Stimulated activated CD4-positive, alpha-beta T cell treated with anti-CD3 and anti-CD28 coated beads, Interleukin-1b, Interleukin-23, amount 100 ng/mL, for 24 hours (primary cell): ENCODE measurements at regions not wholly inside any gene's neighbourhood (a gene's known extent, or its start where the extent isn't known, plus 50 kb on each side); places are given as distances from the start of the nearest gene placed in this dataset.

Source experiments
- DNase-seq, 4 experiments: peaks; one replicate each; pipeline ENCODE4 v3.0.0-alpha.2; 2020; ENCODE audit warnings: low read depth in 4 of 4, low spot score in 1 of 4

- no peak for DNase-seq
These were observed 1019.5 kb upstream of the MAP3K7 start for GRCh38 chr6:91606148-91606901.

GRCh38 chr6:91600561-91600960 lies 1013.7 kb upstream of the MAP3K7 start:
- no peak for DNase-seq

DNA sequence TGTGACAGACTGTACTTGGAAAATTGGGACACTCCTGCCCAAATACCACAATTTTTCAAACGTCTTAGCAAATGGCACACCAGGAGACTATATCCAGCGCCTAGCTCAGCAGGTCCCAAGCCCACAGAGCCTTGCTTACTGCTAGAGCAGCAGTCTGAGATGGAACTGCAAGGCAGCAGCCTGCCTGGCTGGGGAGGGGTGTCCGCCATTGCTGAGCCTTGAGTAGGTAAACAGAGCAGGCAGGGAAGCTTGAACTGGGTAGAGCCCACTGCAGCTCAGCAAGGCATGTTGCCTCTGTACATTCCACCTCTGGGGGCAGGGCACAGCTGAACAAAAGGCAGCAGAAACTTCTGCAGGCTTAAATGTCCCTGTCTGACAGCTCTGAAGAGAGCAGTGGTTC lies 1003.3 kb upstream of the MAP3K7 start:
- no peak for DNase-seq

- no peak for DNase-seq
These were observed 993.8 kb upstream of the MAP3K7 start for GRCh38 chr6:91580635-91581034.

- DNase-seq: no peak
These were observed 988.2 kb upstream of the MAP3K7 start for GRCh38 chr6:91575032-91575431.

DNA sequence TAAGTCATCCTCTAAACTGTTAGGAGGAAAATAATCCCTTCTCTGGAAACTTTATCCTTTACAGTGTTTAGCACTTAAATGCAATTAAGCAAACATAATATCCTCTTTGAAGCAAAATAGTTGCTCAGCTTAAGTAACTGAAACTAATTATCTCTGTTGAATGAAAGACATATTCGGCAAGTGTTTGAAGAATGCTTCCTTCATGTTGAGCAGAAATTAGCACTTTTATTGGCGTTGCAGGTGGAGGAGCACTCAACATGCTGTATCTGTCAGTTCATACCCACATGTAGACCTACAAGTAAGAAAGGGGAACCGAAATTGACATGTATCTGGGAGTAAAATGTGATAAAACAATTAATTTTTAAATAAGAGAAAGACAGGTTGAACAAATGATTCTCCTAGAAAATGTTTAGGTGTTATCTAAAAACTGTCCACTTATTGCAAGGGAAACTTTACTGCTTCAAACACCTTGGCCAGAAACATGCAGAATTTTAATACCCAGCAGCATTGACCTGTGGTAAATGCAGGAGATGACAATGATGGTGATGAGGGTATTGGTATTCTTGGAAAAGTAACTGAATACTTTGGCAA lies 987.0 kb upstream of the MAP3K7 start:
- DNase-seq: no peak

- DNase-seq: no peak
These were observed 986.0 kb upstream of the MAP3K7 start for GRCh38 chr6:91572878-91573277.

- no peak for DNase-seq
These were observed 982.2 kb upstream of the MAP3K7 start for GRCh38 chr6:91569071-91569470.

DNA sequence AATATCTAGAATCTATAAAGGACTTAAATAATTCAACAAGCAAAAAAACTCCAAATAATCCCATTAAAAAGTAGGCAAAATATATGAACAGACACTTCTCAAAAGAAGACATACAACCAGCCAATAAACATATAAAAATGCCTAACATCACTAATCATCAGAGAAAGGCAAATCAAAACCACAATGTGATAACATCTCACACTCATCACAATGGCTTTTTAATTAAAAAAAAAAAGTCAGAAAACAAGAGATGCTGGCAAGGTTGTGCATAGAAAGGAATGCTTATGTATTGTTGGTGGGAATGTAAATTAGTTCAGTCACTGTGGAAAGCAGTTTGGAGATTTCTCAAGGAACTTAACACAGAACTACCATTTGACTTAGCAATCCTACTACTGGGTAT lies 979.6 kb upstream of the MAP3K7 start:
- no peak for DNase-seq

GRCh38 chr6:91565207-91565606 lies 978.3 kb upstream of the MAP3K7 start:
- no peak for DNase-seq

DNA sequence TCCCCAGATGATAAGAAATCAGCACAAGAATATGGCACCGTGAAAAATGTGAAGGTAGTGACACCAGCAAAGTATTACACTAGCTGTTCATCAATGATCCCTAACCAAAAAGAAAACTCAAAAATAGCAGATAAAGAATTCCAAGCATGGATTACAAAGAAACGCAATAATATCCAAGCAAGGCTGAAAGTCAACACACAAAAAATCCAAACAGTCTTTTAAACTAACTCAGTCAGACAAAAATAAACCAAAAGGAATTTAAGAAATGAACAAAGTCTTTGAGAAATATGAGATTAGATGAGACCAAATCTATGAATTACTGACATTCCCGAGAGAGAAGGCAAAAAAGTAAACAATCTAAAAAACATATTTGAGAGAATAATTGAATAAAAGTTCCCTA lies 976.1 kb upstream of the MAP3K7 start:
- no peak for DNase-seq

- no peak for DNase-seq
These were observed 973.5 kb upstream of the MAP3K7 start for GRCh38 chr6:91560409-91560808.

DNA sequence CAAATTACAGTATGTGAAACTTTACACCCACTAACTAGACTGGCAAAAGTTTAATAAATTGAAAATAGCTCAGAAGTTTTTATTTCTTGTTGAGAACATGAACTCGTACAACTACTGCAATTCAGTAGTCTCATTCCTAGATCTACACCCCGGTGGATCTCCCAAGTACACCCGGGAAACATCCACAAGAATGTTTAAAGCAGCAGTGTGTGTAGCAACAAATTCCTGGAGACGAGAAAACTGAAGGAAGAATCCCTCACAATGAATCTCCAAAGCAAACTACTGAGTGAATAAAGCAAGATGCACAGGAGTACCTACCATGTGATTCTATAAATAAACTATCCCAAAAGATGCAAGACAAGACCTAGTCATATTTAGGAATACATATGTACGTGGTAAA lies 954.0 kb upstream of the MAP3K7 start:
- DNase-seq: no peak

DNA sequence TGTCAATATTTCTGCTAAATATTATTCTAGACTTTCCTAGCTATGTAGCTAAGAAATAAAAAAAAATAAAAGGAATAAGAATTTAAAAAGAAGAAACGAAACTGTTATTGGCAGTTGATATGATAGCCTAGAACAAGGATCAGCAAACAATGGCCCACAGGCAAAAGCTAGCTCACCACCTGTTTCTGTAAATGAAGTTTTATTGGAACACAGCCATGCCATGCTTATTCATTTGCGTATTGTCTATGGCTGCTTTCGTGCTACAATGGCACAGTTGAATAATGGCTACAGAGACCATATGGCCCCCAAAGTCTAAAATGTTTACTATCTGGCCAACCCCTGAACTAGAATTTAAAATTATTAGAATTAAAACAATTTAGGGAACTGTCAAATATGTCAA lies 952.6 kb upstream of the MAP3K7 start:
- no peak for DNase-seq

DNA sequence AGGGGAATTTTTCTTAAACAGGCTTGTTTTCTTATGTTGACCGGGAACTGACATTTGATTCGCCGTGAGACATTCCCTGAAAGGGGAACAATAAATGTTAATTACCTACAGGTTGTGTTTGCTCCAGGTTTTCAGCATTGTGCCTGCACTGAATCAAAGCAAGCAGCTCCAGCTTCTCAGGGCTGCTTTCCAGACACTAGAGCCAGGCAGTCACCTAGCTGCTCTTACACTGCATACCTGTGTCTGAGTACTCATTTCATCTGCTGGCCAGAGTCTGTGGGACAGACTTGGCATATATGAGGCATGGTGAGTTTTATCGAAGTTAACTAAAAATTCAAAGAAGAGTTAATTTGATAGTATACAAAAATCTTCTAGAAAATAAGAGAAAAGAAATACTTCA lies 951.8 kb upstream of the MAP3K7 start:
- DNase-seq: no peak

DNA sequence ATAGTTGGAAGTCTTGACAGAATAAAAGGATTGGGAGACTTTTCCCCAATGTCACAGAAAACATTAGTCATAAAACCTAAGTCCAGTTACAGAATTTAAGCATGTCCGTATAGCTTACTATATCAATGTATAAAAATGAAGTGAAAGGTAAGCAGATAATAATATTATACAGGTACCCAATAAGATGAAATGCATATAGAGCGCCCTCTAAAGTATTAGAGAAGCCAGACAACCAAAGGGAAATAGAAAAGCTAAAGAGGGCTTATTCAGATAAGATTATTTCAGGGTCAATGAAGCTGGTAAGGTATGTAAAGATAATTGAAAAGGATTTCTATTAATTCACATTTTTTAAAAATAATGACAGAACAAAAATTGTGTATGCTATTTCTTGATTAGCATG lies 947.7 kb upstream of the MAP3K7 start:
- no peak for DNase-seq

GRCh38 chr6:91523511-91523910 lies 936.6 kb upstream of the MAP3K7 start:
- DNase-seq: no peak

GRCh38 chr6:91521999-91522398 lies 935.1 kb upstream of the MAP3K7 start:
- DNase-seq: no peak

GRCh38 chr6:91509711-91510110 lies 922.8 kb upstream of the MAP3K7 start:
- DNase-seq: no peak

GRCh38 chr6:91509039-91509438 lies 922.2 kb upstream of the MAP3K7 start:
- DNase-seq: no peak

DNA sequence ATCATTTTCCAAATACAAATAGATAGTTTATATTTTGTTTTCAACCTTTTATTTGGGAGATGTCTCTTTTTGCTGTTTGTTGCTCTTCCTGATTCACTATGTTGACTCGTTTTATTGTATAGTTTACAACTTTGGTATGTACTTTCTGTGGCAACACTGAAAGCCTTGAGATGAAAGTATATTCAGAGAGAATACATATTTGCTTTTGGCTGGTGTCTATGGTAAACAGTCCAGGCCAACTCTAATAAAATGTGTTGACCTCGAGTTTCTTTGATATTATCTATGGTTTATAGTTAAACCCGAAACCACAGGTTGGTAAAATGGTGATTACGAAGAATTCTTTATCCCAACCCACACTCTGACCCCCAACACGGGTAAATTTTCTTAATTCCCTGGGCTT lies 919.6 kb upstream of the MAP3K7 start:
- DNase-seq: no peak

GRCh38 chr6:91505199-91505598 lies 918.3 kb upstream of the MAP3K7 start:
- no peak for DNase-seq

- no peak for DNase-seq
These were observed 915.1 kb upstream of the MAP3K7 start for GRCh38 chr6:91501930-91502329.
